Hepatocyte (in vitro differentiated cells): ENCODE measurements at regions not wholly inside any gene's neighbourhood (a gene's known extent, or its start where the extent isn't known, plus 50 kb on each side); places are given as distances from the start of the nearest gene placed in this dataset.

Experiments
- CTCF ChIP-seq: fragments of 200-600 bp; sonication (generic); IDR thresholded peaks from 2 replicates; pipeline ENCODE4 v1.5.1; 2016; ENCODE audit warnings: antibody characterized with exemption, mild to moderate bottlenecking; ENCODE audit not compliant: poor library complexity
- EZH2 ChIP-seq: fragments of 200-600 bp; sonication (generic); IDR thresholded peaks from 2 replicates; pipeline ENCODE4 v1.6.1; 2016; ENCODE audit warnings: antibody characterized with exemption, mild to moderate bottlenecking, borderline replicate concordance
- EZH2phosphoT487 ChIP-seq: fragments of 200-600 bp; sonication (generic); IDR thresholded peaks from one replicate; pipeline ENCODE4 v1.6.1; 2018; ENCODE audit warnings: antibody characterized with exemption, mild to moderate bottlenecking, low read depth, moderate library complexity; ENCODE audit not compliant: unreplicated experiment, severe bottlenecking

GRCh38 chr5:124670722-124671184 lies 75.7 kb downstream of the ZNF608 start:
- TF ChIP-seq CTCF (no peak), EZH2 (no peak), EZH2phosphoT487 (no peak)
